ENCODE measurements at regions not wholly inside any gene's neighbourhood (a gene's known extent, or its start where the extent isn't known, plus 50 kb on each side); places are given as distances from the start of the nearest gene placed in this dataset.

DNA sequence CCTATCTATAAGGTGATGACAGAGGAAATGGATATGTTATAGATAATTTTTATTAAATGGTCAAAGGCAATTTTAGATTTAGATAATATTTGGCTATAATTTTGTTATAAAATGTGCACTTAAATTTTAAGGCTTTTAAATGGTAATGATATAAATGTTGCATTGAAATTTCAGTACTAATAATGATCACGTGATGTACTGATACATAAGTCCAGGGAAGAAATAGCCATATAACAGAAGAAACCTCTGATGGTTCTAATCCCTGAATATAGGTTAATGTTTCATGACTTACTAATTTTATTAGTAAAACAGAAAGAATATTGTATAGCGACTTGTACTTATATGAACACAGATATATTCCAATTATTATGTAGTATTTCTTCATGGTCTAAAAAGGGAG, 211.9 kb downstream of the SOCS6 start:
- Mint-ChIP-seq H3K27me3 (no peaks in the 10 kb centered on the region), H3K4me3 (no peak overlapping the region), H3K36me3 (no peaks in the 10 kb centered on the region), H3K4me1 (ENCODE audit: unreplicated experiment) (no peaks in the 10 kb centered on the region), H3K9me3 (no peaks in the 10 kb centered on the region), H3K27ac (no peak overlapping the region)
- TF ChIP-seq, protein P1, sequence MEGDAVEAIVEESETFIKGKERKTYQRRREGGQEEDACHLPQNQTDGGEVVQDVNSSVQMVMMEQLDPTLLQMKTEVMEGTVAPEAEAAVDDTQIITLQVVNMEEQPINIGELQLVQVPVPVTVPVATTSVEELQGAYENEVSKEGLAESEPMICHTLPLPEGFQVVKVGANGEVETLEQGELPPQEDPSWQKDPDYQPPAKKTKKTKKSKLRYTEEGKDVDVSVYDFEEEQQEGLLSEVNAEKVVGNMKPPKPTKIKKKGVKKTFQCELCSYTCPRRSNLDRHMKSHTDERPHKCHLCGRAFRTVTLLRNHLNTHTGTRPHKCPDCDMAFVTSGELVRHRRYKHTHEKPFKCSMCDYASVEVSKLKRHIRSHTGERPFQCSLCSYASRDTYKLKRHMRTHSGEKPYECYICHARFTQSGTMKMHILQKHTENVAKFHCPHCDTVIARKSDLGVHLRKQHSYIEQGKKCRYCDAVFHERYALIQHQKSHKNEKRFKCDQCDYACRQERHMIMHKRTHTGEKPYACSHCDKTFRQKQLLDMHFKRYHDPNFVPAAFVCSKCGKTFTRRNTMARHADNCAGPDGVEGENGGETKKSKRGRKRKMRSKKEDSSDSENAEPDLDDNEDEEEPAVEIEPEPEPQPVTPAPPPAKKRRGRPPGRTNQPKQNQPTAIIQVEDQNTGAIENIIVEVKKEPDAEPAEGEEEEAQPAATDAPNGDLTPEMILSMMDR (conservative IDR thresholded peaks at IDR 0.05) = no peak
- no peak for DNase-seq (ENCODE audit: extremely low spot score, unreplicated experiment)

DNA sequence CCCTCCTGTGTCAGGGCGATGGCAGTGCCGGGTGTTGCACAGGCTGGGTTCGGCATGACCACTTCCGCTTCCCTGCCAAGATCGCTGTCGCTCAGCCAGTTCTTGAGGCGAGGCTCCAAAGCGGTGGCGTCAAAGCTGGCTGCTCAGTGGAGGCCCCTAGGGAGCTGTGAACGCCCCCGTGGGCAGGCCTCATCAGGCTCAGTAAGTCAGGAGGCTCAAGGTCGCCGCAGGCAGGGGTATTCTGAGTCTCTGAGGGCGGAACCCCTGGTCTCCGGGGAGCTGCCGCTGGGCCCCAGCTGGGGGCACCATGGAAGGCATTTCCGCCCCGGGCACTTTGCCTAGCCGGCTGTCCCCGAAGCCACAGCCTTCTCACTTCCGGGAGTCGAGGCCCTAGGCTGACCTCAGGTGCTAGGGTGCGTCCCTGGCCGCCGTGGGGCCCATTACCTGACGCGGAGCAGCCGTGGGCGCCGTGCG, 210.4 kb downstream of the SOCS6 start:
- no peak overlapping the region for H3K27ac Mint-ChIP-seq
- H3K4me1 Mint-ChIP-seq (ENCODE audit: unreplicated experiment) = no peaks in the 10 kb centered on the region
- TF ChIP-seq, protein P1 (conservative IDR thresholded peaks at IDR 0.05) = no peak
- no peaks in the 10 kb centered on the region for H3K27me3 Mint-ChIP-seq
- H3K9me3 Mint-ChIP-seq = no peaks in the 10 kb centered on the region
- H3K36me3 Mint-ChIP-seq = no peaks in the 10 kb centered on the region
- no peak for DNase-seq (ENCODE audit: extremely low spot score, unreplicated experiment)
- no peak overlapping the region for H3K4me3 Mint-ChIP-seq

DNA sequence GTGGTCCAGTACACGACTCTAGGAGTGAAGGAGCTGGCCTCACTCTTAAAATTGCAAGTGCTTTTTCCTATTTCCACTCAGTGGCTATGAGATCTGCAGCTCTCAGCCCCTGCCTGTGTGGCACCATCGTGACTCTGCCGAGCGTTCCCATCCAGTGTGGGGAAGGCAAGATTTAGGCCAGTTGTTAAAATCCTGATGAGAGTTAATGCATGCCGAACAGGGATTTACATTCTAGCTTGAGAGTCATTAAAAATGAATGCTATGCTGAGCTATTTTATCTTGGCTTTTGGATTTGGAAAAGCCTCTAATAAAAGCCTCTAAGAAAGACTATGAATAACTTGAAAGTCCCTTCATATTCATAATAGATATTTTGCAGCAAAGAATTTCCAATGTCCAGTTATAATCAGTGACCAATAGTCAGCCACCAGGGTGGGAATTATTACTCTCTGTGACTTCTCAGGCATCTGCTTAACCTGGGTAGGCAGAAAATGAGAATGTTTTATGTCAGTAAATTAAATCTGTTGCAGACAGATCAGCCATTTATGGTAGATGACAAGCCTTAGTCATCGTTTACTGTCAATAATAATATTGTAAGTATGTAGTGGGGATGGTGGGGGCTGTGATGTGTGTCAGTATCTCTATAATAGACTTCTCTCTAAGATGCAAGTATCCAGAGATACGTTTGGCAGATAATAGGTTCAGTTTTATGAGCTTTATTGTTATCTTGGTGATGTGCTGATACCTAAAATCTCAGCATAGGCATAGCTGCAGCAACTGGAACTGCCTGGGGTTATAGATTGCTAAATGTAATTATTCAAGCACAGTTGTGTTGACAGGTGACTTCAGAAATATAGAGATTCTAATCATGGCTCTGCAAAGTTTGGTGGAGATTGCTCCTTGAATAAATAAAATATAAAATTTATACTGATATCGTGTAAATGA, 207.8 kb downstream of the SOCS6 start:
- H3K36me3 Mint-ChIP-seq = no peaks in the 10 kb centered on the region
- no peaks in the 10 kb centered on the region for H3K27me3 Mint-ChIP-seq
- no peaks in the 10 kb centered on the region for H3K9me3 Mint-ChIP-seq
- no peak overlapping the region for H3K27ac Mint-ChIP-seq
- no peak for DNase-seq (ENCODE audit: extremely low spot score, unreplicated experiment)
- H3K4me3 Mint-ChIP-seq = no peak overlapping the region
- no peaks in the 10 kb centered on the region for H3K4me1 Mint-ChIP-seq (ENCODE audit: unreplicated experiment)
- TF ChIP-seq, protein P1 (conservative IDR thresholded peaks at IDR 0.05) = no peak

DNA sequence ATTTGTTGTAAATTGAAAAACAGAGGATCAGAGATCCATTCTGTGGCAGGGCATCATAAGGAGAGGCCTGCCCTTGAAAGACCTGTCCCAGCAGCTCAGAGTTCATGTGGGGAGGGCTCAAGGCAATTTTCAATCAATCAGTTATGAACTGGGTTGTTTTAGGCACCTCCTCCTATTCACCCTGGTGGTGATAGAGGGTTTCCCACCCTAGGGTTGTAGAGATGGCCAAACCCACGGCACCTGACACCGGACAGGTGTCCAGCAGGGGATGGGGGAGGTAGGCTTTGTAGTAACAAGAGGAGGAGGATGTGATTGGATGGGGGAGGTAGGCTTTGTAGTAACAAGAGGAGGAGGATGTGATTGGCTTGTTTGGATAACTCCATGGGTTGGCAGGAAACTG, 205.7 kb downstream of the SOCS6 start:
- H3K36me3 Mint-ChIP-seq = no peaks in the 10 kb centered on the region
- no peak overlapping the region for H3K4me3 Mint-ChIP-seq
- DNase-seq (ENCODE audit: extremely low spot score, unreplicated experiment) = no peak
- H3K4me1 Mint-ChIP-seq (ENCODE audit: unreplicated experiment) = no peaks in the 10 kb centered on the region
- no peak overlapping the region for H3K27ac Mint-ChIP-seq
- TF ChIP-seq, protein P1 (conservative IDR thresholded peaks at IDR 0.05) = no peak
- no peaks in the 10 kb centered on the region for H3K27me3 Mint-ChIP-seq
- H3K9me3 Mint-ChIP-seq = no peaks in the 10 kb centered on the region

DNA sequence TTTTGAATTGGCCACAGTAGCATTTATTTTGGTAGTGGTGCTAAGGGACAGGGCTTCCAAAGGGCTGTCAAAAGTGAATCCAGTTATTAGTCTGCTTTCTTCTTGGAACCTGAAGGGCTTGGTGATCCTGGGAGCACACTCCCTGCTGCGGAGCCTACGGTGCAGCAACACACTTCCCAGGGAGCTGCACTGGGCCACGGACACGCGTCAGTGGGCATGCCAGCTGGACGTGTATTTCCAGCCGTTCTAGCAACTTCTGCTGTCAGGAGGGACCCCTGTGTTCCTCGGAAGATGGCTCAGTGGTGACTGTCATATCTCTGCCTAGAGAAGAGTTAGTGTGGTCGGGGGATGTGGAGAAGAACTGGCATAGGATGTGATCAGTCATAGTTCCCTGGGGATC, 204.6 kb downstream of the SOCS6 start:
- no peak for DNase-seq (ENCODE audit: extremely low spot score, unreplicated experiment)
- H3K4me1 Mint-ChIP-seq (ENCODE audit: unreplicated experiment) = no peaks in the 10 kb centered on the region
- H3K4me3 Mint-ChIP-seq = no peak overlapping the region
- H3K27me3 Mint-ChIP-seq = no peaks in the 10 kb centered on the region
- no peak overlapping the region for H3K27ac Mint-ChIP-seq
- H3K36me3 Mint-ChIP-seq = no peaks in the 10 kb centered on the region
- H3K9me3 Mint-ChIP-seq = no peaks in the 10 kb centered on the region
- TF ChIP-seq, protein P1 (conservative IDR thresholded peaks at IDR 0.05) = no peak

Data from type B pancreatic cell (in vitro differentiated cells).